ENCODE measurements at regions not wholly inside any gene's neighbourhood (a gene's known extent, or its start where the extent isn't known, plus 50 kb on each side); places are given as distances from the start of the nearest gene placed in this dataset.

DNA sequence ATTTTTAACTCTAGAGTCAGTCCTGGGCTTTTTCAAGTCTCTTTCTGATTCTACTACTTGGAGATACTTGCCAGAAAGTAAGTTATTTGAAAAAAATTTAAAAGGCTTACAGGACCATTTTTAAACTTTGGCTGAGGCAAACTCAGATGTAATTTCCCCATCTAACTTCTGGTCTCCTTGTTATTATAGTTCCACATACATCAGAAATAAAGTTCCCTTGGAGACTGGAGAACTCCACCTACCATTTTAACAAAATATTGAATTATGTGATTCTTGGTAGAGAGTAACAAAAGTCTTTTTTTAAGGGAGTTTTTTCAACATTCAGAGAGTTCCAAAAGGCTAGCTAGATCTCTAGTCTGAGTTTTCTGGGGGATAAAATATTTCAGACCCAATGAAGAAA, 56.3 kb upstream of the SNX2 start:
- 0 out of 2 replicates have a peak, but pooled peaks cover 6% of the 10 kb centered on the region for H3K9me3 Mint-ChIP-seq
- TF ChIP-seq, protein P1, sequence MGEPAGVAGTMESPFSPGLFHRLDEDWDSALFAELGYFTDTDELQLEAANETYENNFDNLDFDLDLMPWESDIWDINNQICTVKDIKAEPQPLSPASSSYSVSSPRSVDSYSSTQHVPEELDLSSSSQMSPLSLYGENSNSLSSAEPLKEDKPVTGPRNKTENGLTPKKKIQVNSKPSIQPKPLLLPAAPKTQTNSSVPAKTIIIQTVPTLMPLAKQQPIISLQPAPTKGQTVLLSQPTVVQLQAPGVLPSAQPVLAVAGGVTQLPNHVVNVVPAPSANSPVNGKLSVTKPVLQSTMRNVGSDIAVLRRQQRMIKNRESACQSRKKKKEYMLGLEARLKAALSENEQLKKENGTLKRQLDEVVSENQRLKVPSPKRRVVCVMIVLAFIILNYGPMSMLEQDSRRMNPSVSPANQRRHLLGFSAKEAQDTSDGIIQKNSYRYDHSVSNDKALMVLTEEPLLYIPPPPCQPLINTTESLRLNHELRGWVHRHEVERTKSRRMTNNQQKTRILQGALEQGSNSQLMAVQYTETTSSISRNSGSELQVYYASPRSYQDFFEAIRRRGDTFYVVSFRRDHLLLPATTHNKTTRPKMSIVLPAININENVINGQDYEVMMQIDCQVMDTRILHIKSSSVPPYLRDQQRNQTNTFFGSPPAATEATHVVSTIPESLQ (CRISPR knock-in tag; IDR thresholded peaks at IDR 0.05): no peak
- TF ChIP-seq GTF2I (CRISPR knock-in tag; conservative IDR thresholded peaks at IDR 0.05) (no peak), AFF4 (CRISPR knock-in tag; IDR thresholded peaks at IDR 0.05; ENCODE audit: borderline replicate concordance) (no peak), NFATC4 (CRISPR knock-in tag; IDR thresholded peaks at IDR 0.05) (no peak), FOXP4 (CRISPR knock-in tag; IDR thresholded peaks at IDR 0.05) (no peak), E2F5 (CRISPR knock-in tag; IDR thresholded peaks at IDR 0.05) (no peak), TP53 (CRISPR knock-in tag; IDR thresholded peaks at IDR 0.05) (no peak), CREB1 (CRISPR knock-in tag; IDR thresholded peaks at IDR 0.05) (no peak), EMX1 (CRISPR knock-in tag; IDR thresholded peaks at IDR 0.05) (no peak)
- TF ChIP-seq, protein P2, sequence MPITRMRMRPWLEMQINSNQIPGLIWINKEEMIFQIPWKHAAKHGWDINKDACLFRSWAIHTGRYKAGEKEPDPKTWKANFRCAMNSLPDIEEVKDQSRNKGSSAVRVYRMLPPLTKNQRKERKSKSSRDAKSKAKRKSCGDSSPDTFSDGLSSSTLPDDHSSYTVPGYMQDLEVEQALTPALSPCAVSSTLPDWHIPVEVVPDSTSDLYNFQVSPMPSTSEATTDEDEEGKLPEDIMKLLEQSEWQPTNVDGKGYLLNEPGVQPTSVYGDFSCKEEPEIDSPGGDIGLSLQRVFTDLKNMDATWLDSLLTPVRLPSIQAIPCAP (CRISPR knock-in tag; IDR thresholded peaks at IDR 0.05): no peak
- H3K36me3 Mint-ChIP-seq: no peaks in the 10 kb centered on the region
- ChIA-PET POLR2A (no interaction called here), CTCF (no interaction called here)
- DNase-seq (ENCODE audit: low spot score): no peak
- H3K4me1 Mint-ChIP-seq: peaks cover 4% of the 10 kb centered on the region
- H3K27me3 Mint-ChIP-seq (ENCODE audit: low read depth): no peaks in the 10 kb centered on the region
- ATAC-seq: no peak
- H3K4me3 Mint-ChIP-seq: no peak overlapping the region
- H3K27ac Mint-ChIP-seq: no peak overlapping the region

GRCh38 chr5:122719991-122720746, 54.7 kb upstream of the SNX2 start:
- POLR2A ChIA-PET: no interaction called here
- ATAC-seq (no peak), DNase-seq (ENCODE audit: low spot score) (no peak)
- Mint-ChIP-seq H3K9me3 (0 out of 2 replicates have a peak, but pooled peaks cover 6% of the 10 kb centered on the region), H3K27me3 (ENCODE audit: low read depth) (no peaks in the 10 kb centered on the region), H3K36me3 (no peaks in the 10 kb centered on the region), H3K27ac (no peak overlapping the region), H3K4me1 (peaks cover 11% of the 10 kb centered on the region), H3K4me3 (no peak overlapping the region)
- TF ChIP-seq, protein P3, sequence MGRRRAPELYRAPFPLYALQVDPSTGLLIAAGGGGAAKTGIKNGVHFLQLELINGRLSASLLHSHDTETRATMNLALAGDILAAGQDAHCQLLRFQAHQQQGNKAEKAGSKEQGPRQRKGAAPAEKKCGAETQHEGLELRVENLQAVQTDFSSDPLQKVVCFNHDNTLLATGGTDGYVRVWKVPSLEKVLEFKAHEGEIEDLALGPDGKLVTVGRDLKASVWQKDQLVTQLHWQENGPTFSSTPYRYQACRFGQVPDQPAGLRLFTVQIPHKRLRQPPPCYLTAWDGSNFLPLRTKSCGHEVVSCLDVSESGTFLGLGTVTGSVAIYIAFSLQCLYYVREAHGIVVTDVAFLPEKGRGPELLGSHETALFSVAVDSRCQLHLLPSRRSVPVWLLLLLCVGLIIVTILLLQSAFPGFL (CRISPR knock-in tag; IDR thresholded peaks at IDR 0.05; ENCODE audit: borderline replicate concordance): no peak
- TF ChIP-seq MLX (CRISPR knock-in tag; IDR thresholded peaks at IDR 0.05) (no peak), ZNF232 (CRISPR knock-in tag; IDR thresholded peaks at IDR 0.05) (no peak), ZNF219 (CRISPR knock-in tag; IDR thresholded peaks at IDR 0.05; ENCODE audit: borderline replicate concordance) (no peak), SOX15 (CRISPR knock-in tag; IDR thresholded peaks at IDR 0.05) (no peak)
- TF ChIP-seq, protein P4, sequence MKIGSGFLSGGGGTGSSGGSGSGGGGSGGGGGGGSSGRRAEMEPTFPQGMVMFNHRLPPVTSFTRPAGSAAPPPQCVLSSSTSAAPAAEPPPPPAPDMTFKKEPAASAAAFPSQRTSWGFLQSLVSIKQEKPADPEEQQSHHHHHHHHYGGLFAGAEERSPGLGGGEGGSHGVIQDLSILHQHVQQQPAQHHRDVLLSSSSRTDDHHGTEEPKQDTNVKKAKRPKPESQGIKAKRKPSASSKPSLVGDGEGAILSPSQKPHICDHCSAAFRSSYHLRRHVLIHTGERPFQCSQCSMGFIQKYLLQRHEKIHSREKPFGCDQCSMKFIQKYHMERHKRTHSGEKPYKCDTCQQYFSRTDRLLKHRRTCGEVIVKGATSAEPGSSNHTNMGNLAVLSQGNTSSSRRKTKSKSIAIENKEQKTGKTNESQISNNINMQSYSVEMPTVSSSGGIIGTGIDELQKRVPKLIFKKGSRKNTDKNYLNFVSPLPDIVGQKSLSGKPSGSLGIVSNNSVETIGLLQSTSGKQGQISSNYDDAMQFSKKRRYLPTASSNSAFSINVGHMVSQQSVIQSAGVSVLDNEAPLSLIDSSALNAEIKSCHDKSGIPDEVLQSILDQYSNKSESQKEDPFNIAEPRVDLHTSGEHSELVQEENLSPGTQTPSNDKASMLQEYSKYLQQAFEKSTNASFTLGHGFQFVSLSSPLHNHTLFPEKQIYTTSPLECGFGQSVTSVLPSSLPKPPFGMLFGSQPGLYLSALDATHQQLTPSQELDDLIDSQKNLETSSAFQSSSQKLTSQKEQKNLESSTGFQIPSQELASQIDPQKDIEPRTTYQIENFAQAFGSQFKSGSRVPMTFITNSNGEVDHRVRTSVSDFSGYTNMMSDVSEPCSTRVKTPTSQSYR (CRISPR knock-in tag; IDR thresholded peaks at IDR 0.05): no peak
- TF ChIP-seq, protein P5, sequence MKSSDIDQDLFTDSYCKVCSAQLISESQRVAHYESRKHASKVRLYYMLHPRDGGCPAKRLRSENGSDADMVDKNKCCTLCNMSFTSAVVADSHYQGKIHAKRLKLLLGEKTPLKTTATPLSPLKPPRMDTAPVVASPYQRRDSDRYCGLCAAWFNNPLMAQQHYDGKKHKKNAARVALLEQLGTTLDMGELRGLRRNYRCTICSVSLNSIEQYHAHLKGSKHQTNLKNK (CRISPR knock-in tag; IDR thresholded peaks at IDR 0.05): no peak
- CTCF ChIA-PET: no interaction called here

Data from WTC11 (cell line).